MG63 (cell line): ENCODE measurements at regions not wholly inside any gene's neighbourhood (a gene's known extent, or its start where the extent isn't known, plus 50 kb on each side); places are given as distances from the start of the nearest gene placed in this dataset.
A peak's percentile ranks its signal among the peaks of the same experiment; 100 is the strongest.

Experiments used
- DNase-seq: peaks from one replicate; pipeline ENCODE4 v3.0.0-alpha.2; 2020
- H3K27me3 ChIP-seq: fragments of 250-450 bp; sonication (Bioruptor Pico); 2 replicates; pipeline ENCODE4 v1.5.1; 2020; ENCODE audit warnings: mild to moderate bottlenecking, moderate library complexity
- H3K36me3 ChIP-seq: fragments of 250-450 bp; sonication (Bioruptor Pico); 2 replicates; pipeline ENCODE4 v1.5.1; 2020; ENCODE audit warnings: mild to moderate bottlenecking, moderate library complexity
- H3K4me3 ChIP-seq: fragments of 250-450 bp; sonication (Bioruptor Pico); 2 replicates; pipeline ENCODE4 v1.5.1; 2020; ENCODE audit warnings: mild to moderate bottlenecking, moderate library complexity
- H3K9me3 ChIP-seq: fragments of 250-450 bp; sonication (Bioruptor Pico); 2 replicates; pipeline ENCODE4 v1.5.1; 2020; ENCODE audit warnings: mild to moderate bottlenecking, moderate library complexity

- H3K9me3 ChIP-seq = no peaks in the 10 kb centered on the region
- no peaks in the 10 kb centered on the region for H3K36me3 ChIP-seq
- no peak overlapping the region for H3K4me3 ChIP-seq
- DNase-seq = no peak
- no peaks in the 10 kb centered on the region for H3K27me3 ChIP-seq
These were observed 246.5 kb upstream of the C1orf174 start for GRCh38 chr1:4146614-4147013.

- no peak for DNase-seq
- H3K4me3 ChIP-seq = no peak overlapping the region
- no peaks in the 10 kb centered on the region for H3K36me3 ChIP-seq
- no peaks in the 10 kb centered on the region for H3K27me3 ChIP-seq
- H3K9me3 ChIP-seq = no peaks in the 10 kb centered on the region
These were observed 247.4 kb upstream of the C1orf174 start for GRCh38 chr1:4147509-4147908.

- Histone ChIP-seq H3K27me3 (no peaks in the 10 kb centered on the region), H3K4me3 (no peak overlapping the region), H3K36me3 (no peaks in the 10 kb centered on the region), H3K9me3 (no peaks in the 10 kb centered on the region)
- no peak for DNase-seq
These were observed 249.2 kb upstream of the C1orf174 start for GRCh38 chr1:4149281-4149680.

- H3K9me3 ChIP-seq = no peaks in the 10 kb centered on the region
- H3K4me3 ChIP-seq = no peak overlapping the region
- H3K36me3 ChIP-seq = no peaks in the 10 kb centered on the region
- no peaks in the 10 kb centered on the region for H3K27me3 ChIP-seq
- DNase-seq = no peak
These were observed 249.8 kb upstream of the C1orf174 start for GRCh38 chr1:4149831-4150230.

- Histone ChIP-seq H3K9me3 (no peaks in the 10 kb centered on the region), H3K4me3 (no peak overlapping the region), H3K36me3 (no peaks in the 10 kb centered on the region), H3K27me3 (no peaks in the 10 kb centered on the region)
- no peak for DNase-seq
These were observed 250.2 kb upstream of the C1orf174 start for GRCh38 chr1:4150262-4150661.

- Histone ChIP-seq H3K27me3 (no peaks in the 10 kb centered on the region), H3K4me3 (no peak overlapping the region), H3K36me3 (no peaks in the 10 kb centered on the region), H3K9me3 (no peaks in the 10 kb centered on the region)
- no peak for DNase-seq
These were observed 252.2 kb upstream of the C1orf174 start for GRCh38 chr1:4152266-4152665.

- no peak for DNase-seq
- Histone ChIP-seq H3K9me3 (no peaks in the 10 kb centered on the region), H3K27me3 (no peaks in the 10 kb centered on the region), H3K4me3 (no peak overlapping the region), H3K36me3 (no peaks in the 10 kb centered on the region)
These were observed 253.5 kb upstream of the C1orf174 start for GRCh38 chr1:4153571-4153970.

- DNase-seq = no peak
- H3K4me3 ChIP-seq = no peak overlapping the region
- H3K36me3 ChIP-seq = no peaks in the 10 kb centered on the region
- H3K27me3 ChIP-seq = no peaks in the 10 kb centered on the region
- H3K9me3 ChIP-seq = no peaks in the 10 kb centered on the region
These were observed 256.3 kb upstream of the C1orf174 start for GRCh38 chr1:4156241-4156973.

- Histone ChIP-seq H3K27me3 (no peaks in the 10 kb centered on the region), H3K4me3 (no peak overlapping the region), H3K9me3 (no peaks in the 10 kb centered on the region), H3K36me3 (no peaks in the 10 kb centered on the region)
- DNase-seq = no peak
These were observed 260.1 kb upstream of the C1orf174 start for GRCh38 chr1:4160181-4160580.

- H3K27me3 ChIP-seq = no peaks in the 10 kb centered on the region
- no peak overlapping the region for H3K4me3 ChIP-seq
- DNase-seq = no peak
- no peaks in the 10 kb centered on the region for H3K9me3 ChIP-seq
- no peaks in the 10 kb centered on the region for H3K36me3 ChIP-seq
These were observed 261.4 kb upstream of the C1orf174 start for GRCh38 chr1:4161366-4162006.

GRCh38 chr1:4164965-4165364, 264.9 kb upstream of the C1orf174 start:
- Histone ChIP-seq H3K4me3 (no peak overlapping the region), H3K36me3 (no peaks in the 10 kb centered on the region), H3K27me3 (no peaks in the 10 kb centered on the region), H3K9me3 (no peaks in the 10 kb centered on the region)
- DNase-seq = no peak

GRCh38 chr1:4165686-4166300, 265.7 kb upstream of the C1orf174 start:
- Histone ChIP-seq H3K27me3 (no peaks in the 10 kb centered on the region), H3K4me3 (no peak overlapping the region), H3K9me3 (no peaks in the 10 kb centered on the region), H3K36me3 (no peaks in the 10 kb centered on the region)
- DNase-seq = no peak

- no peak for DNase-seq
- no peaks in the 10 kb centered on the region for H3K9me3 ChIP-seq
These were observed 266.6 kb upstream of the C1orf174 start for GRCh38 chr1:4166713-4167112.

GRCh38 chr1:4169991-4170390, 269.9 kb upstream of the C1orf174 start:
- Histone ChIP-seq H3K9me3 (no peaks in the 10 kb centered on the region), H3K36me3 (no peaks in the 10 kb centered on the region), H3K27me3 (no peaks in the 10 kb centered on the region), H3K4me3 (no peak overlapping the region)
- DNase-seq = no peak

More at GRCh38 chr1:4166713-4167112, 266.6 kb upstream of the C1orf174 start:
- Histone ChIP-seq H3K4me3 (no peak overlapping the region), H3K27me3 (no peaks in the 10 kb centered on the region), H3K36me3 (no peaks in the 10 kb centered on the region)

GRCh38 chr1:4170548-4171340, 270.7 kb upstream of the C1orf174 start:
- no peak for DNase-seq
- H3K4me3 ChIP-seq = no peak overlapping the region
- H3K27me3 ChIP-seq = no peaks in the 10 kb centered on the region
- no peaks in the 10 kb centered on the region for H3K9me3 ChIP-seq
- no peaks in the 10 kb centered on the region for H3K36me3 ChIP-seq

- no peaks in the 10 kb centered on the region for H3K27me3 ChIP-seq
- peak; percentile 26 for DNase-seq
- H3K4me3 ChIP-seq = no peak overlapping the region
- no peaks in the 10 kb centered on the region for H3K9me3 ChIP-seq
- no peaks in the 10 kb centered on the region for H3K36me3 ChIP-seq
These were observed 271.7 kb upstream of the C1orf174 start for GRCh38 chr1:4171480-4172450.
